GM21723 (cell line): ENCODE measurements at regions not wholly inside any gene's neighbourhood (a gene's known extent, or its start where the extent isn't known, plus 50 kb on each side); places are given as distances from the start of the nearest gene placed in this dataset.

Source experiments
- ATAC-seq: cut with Tn5 transposase; IDR thresholded peaks from one replicate; pipeline ENCODE4 v1.9.1; 2021; ENCODE audit warnings: mild to moderate bottlenecking, moderate library complexity; ENCODE audit not compliant: unreplicated experiment

DNA sequence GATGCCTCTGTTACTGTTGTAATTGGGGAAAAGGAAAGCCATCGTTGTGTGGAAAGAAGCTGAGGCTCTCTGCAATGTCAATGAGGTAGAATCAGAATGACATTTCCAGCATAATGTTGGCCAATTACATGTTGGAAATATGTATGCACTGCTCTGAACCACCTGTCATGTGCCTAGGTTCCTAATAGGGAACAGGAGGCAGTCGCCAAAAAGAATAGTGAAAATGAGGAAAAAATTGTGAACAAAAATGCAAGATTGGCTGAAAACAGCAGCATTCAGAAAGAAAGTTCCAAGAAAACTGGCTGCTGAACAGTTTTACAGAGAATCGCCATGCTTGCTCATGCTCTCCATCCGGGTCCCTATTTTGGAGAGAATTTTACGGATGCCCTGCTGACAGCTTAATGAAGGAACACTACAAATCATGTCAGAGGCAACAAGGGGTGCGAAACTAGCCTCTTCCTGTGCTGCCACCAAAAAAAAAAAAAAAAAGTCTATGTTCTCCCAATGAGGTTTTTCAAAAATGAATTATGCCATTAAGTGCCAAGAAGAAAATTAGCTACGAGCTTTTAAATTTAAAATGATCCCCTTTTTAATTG, 305.9 kb upstream of the ARRDC4 start:
- no peak for ATAC-seq

DNA sequence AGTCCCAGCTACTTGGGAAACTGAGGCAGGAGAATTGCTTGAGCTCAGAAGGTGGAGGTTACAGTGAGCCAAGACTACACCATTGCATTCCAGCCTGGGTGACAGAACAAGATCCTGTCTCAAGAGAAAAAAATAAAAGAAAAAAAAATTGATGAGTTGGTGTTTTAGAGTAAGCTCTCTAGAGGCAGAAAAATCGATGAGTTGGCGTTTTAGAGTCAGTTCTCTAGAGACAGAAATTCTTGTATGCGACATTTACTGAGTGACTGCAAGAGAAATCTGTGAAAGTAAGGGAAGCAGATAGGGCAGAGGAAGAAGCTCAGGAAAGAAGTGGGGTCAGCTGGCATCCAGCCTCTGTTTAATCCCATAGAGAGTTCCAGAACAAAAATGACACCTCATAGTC, 298.7 kb upstream of the ARRDC4 start:
- ATAC-seq, result no peak

DNA sequence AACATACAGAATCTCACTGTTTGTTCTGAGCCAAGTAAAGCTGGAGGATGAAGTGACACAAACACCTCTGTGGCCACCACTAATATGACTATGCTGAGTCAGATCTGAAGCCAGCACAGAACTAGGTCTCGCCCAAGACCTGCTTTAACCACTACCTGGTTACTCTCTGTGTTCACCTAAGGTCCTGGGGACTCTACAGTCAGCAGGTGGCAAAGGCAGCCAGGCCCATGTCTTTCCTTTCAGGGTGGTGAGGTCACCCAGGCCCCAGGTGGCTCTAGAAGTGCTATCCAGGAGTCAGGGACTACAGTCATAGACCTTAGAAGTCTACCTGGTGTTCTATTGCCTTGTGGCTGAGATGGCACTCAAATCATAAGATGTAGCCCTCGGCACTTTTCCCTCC, 287.9 kb upstream of the ARRDC4 start:
- ATAC-seq, result no peak

DNA sequence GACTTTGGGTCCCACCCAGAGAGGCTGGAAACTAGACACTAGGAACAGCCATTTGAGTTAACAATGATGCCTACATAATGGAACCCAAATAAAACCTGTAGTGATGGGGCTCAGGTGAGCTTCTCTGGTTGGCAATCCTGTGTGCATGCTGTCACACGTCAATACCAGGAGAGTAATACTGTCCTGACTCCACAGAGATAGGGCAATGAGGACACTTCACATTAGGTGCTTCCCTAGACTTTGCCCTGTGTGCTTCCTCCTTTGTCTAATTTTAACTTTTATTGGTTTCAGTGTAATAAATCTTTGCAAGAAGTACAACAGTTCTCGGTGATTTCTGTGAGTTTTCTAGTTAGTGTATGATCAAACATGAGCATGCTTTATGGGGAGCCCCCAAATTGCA, 281.8 kb upstream of the ARRDC4 start:
- no peak for ATAC-seq

DNA sequence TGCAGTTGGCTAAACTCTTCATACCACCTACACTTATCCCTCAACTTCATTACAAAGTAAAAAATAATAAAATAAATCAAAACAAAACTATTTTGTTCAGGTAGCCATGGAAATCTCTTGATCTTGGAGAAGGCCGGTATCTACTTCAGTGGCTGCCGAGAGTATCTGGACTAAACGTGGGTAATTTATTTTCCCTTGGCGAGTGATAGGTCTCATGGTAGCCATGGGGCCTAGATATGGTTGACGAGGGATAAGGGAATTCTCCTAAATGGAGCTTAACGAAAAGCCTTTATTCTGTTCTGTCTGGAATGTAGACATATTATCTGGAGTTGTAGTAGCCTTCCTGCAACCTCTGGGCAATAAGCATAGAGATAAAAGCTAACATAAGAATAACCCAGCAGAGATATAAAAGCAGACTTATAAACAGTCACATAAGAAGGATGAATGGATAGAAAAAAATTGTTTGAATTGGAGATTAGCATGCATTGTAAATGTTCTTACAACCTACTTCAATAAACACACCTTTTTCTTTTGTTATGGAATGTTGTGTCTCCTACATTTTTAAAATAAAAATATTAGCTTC, 281.3 kb upstream of the ARRDC4 start:
- ATAC-seq, result no peak

DNA sequence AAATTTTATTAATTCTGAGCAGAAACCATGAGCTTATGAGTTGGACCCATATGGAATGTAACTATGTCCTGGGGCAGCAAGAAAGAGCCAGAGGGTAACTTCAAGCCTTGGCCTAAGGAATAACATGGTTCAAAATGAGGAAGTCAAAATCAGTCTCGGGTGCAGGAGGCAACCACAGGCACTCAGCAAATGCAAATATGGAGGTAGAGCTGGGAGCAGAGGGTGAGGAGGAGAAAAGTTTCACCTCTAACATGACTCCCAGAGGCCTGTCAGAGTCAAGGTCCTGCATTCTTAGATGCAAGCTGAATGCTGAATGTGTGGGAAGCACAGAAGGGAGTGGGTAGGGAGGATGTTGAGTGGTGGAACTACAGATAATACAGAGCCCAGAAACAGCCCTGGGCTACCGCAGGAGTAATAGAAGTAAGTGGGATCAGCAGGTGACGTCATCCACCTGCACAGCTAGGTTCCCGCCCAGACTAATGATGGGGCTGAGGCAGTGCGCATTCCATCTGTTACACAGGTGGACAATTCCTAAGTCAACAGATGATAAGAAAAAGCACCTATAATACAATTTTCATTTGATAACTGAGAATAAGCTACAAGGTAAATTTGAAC, 279.8 kb upstream of the ARRDC4 start:
- no peak for ATAC-seq

DNA sequence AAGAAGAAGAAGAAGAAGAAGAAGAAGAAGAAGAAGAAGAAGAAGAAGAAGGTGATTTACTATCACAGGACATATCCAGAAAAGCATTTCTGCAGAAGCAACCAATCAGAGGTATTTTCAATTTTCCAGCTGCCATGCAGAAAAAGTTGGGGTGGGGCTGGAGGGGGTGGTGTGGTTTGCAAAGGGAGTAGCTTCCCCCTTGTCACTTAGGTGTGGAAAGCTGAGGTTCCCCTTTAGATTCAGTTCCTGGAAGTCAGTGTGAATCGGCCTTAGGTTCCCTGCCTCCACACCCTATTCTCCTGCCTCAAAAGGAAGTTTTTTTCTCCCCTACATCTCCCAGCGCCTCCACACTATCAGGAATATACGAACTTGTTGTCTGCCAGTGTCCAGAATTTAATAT, 276.7 kb upstream of the ARRDC4 start:
- ATAC-seq, result no peak

DNA sequence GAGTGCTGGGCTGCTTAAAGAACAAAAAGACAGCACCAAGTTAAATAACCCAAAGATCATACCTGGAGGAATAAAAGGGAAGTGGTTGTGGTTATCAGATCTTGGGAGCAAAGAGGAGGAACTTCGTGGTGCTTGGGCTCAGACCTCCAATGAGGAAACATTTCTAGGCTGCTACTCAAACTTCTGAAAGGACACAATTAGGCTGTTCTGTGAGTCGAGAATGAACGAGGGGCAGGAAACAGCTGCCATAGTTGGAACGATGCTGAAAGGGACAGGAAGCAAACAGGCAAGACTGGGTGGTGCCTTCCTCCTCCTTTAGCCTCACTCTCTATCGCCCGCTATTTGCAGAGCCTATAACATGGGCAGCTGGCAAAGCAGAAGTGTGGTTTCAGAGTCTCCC, 276.3 kb upstream of the ARRDC4 start:
- ATAC-seq, result no peak

DNA sequence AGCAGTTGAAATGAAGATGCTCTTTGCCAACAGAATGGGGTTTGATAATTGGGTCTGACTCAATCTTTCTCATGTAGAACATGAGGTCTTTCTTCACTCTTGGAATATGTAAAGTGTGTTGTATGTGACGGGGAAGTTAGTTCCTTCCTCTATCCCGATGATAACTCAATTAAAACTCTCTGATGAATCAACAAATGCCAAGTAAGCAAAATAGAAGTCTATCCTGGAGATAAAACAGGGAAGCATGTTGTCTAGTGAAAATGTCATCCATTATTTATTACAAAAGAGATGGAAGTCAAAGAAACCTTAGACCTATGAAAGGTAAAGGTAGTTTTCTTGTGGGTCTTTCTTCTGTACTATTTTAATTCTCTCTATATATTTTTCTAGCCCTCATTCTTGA, 274.2 kb upstream of the ARRDC4 start:
- ATAC-seq, result no peak

DNA sequence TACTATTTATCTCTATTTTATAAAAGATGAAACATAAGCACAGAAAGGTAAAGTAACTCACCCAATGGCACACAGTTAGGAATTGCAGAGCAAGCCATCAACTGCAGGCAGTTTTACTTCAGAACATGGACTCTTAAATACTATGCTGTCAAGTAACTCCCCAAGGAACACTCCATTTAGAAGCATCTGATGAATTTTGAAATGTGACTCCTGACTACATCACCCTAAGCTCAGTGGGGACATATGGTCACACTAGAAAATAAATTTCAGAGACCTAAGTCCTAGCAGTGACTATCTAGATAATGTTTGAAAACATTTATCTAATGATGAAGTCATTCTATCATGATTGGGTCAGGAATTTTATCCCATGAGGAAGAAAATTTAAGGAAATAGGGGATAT, 272.8 kb upstream of the ARRDC4 start:
- ATAC-seq, result no peak

DNA sequence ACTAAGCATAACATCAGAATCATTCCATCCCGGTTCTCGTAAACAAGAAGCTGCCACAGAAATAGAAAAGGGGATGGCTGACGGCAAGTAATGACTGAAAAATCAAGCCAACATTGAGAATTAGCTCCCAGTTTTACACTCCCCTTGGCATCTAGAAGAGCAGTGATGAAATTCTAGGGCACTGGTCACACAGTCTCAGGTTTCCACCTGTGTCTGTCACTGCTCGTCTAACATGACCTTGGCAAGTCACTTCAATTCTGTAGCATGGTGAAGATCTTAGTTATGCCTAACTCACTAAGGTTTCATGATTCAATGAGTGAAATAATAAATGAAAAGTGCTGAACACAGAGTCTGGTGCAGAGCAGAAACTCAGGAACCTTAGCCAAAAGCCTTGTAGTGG, 272.3 kb upstream of the ARRDC4 start:
- no peak for ATAC-seq

DNA sequence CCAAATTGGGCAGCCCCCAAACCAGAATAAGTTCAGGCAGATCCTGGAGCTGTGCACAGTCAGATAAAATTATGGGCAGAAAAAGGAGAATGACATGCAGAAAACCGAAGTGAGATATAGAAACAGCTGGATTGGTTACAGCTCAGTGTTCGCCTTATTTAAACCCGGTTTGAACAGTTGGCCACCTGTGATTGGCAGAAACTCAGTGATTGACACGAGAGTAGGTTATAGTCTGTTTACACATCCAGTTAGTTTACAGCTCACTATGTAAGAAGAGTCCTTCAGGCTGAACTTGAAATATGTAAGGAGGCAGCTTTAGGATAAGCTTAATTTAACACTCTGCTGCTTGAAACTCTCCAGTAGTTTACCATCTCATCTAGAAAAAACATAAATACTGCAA, 271.6 kb upstream of the ARRDC4 start:
- ATAC-seq, result no peak

DNA sequence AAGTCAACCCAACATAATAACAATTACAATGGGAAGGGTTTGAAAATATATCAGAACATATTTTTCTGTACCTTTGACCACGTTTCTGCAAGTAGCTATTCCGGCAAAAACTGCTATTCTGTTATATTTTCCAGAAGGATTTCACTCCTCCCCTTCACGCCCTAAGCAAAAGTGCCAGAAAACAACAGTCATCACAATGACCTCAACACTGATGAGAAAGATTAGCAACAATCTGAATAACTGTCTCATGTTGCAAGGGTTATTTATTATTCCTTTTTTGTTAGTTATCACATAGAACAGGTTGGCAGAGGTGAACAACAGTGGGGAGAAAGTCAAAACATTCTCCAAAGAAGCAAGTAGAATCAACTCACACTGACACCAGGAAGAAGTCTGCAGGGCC, 269.4 kb upstream of the ARRDC4 start:
- ATAC-seq, result no peak

DNA sequence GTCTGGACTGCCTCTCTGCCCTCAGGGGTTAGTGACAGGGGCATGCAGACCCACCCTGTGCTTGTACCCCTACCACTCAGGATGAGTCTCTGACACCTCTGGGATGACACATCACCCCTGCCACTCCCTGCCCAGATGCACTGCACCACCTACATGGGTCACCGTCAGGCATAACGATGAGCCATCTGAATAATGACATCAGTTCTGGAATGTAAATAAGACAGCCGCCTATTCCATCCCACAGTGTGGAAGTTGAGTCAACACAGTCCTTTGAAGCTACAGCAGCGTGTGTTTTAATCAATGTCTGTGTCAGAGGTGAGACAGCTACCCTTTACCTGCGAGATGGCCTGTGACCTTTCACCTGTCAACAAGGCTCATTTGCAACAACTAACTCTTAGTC, 268.7 kb upstream of the ARRDC4 start:
- ATAC-seq, result no peak

DNA sequence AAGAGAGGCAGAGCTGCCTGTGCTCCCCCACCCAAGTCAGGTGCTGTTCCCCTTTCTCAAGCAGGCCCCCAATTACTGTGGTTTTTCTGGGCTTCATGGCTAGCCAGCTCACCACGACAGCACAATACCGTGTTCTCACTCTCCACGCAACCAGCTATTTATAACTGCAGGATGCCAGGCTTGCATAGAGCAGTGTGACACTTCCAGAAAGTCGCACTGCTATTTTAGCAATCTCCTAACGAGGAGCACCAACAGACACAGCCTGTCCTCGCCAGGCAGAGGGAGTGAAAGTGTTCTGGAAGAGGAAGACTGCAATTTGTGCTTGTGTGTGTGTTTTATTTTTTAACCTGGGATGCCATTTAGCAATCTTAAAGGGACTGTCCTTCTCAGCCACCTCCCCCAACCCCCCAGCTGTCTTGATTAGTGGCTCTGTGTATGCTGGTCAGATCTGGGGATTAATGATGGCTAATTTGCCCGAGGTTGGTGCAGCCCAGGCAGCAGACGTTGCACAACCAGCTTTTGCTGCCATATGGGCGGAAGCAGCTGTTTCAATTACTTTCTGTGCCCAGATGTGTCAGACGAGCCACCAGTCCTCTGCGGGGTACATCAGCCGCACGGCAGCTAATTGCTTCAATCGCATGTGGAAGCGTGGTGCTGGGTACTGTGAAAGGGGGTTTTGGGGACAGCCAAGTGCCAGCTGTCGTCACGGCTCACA, 268.0 kb upstream of the ARRDC4 start:
- no peak for ATAC-seq

DNA sequence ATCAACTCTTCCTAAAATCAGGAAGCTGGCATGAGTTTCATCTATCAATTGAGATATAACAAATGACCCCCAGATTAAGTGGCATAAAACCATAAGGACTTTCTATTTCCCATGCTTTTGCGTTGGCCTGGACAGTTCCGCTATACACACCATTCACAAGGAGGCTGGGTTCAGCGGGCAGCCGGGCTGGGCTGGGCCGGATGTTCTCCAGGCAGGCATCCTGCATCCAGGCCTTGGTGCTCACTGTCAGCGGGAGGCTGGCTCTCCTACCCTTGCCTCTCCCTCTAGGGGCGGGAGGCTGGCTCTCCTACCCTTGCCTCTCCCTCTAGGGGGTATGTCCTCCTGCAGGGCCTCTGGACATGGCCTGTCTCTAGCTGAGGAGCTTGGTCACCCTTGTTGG, 266.0 kb upstream of the ARRDC4 start:
- ATAC-seq, result no peak

DNA sequence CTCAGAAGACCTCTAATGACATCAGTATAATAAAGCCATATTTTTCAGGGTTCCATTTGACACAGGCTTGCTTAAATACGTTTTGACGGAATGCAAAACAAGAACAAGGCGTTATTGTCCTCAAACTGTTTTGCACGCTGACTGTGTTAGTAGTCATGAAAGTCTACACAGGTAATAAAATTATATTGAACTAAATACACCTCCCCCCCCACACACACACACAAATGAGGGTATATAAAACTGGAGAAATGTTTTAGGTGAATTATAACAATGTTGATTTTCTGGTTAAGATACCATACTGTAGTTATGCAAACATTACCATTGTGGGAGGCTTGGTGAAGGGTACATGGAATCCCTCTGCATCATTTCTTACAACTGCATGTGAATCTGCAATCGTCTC, 257.1 kb upstream of the ARRDC4 start:
- ATAC-seq, result no peak

DNA sequence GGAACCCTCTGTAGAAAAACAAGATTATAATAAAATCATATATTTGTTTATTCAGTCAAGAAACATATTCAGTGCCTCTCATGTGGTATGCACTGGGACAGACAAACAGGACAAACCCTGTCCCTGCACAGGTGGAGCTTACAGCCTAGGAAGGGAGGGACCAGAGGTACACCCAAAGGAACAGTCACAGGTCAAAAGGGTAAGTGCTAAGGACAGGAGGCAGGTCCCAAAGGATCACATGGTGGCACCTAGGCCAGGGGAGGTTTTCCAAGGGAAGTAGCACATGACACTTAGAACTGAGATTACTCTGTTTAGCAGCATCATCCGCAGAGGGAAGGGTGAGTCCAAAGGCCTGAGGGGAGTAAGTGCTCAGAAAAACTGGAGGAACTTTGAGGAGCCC, 254.4 kb upstream of the ARRDC4 start:
- no peak for ATAC-seq

DNA sequence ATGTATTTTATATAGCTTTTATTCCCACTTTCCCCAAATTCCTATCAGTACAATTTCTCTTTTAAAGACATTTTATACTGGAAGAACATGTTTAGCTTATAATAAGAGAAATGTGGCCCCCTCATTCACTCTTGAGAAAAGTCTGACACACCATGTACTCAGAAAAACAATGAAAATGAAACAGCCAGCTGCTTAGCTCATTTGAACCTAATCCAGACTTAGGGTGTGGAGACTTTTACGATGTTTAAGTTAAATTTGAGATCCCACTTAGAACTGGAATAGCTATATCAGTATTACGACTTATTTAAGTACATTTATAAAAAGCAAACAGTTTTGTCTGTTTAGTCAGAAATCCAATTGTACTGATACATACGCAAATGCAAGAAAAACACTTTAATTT, 252.3 kb upstream of the ARRDC4 start:
- no peak for ATAC-seq

DNA sequence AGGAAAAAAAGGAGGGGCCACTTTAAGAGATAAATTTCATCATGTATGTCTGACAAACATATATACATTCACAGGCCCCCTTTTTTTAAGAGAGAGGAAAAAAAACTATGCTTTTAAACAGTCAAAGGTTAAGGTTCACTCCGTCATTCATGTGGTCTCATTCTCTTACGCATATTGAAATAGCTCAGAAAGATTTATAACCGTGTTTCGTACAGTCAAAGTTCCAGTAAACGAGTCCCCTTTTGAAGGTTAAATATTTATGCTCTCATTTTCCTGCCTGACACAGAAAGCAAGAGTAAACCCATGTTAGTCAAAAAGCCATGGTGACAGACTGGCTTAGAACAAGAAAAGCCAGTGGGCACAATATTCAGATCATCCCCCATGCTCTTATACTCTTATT, 248.0 kb upstream of the ARRDC4 start:
- ATAC-seq, result no peak

DNA sequence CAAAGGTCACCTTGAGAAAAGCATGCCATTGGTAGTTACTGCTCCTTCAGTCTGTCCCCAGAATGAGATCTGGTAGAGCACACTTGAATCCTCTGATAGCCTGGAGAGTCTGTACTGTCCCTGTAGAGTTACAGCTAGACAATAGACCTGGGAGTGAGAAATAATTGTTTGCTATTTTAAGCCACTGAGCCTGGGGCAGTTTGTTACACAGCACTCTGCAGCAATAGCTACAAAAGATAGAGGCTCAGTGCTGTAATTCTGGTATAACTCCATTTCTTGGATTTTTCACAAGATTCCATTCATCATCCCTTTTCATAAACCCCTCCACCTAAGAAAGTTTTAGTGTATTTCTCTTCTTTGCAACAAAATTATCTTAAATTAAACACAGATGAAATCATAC, 242.7 kb upstream of the ARRDC4 start:
- no peak for ATAC-seq

DNA sequence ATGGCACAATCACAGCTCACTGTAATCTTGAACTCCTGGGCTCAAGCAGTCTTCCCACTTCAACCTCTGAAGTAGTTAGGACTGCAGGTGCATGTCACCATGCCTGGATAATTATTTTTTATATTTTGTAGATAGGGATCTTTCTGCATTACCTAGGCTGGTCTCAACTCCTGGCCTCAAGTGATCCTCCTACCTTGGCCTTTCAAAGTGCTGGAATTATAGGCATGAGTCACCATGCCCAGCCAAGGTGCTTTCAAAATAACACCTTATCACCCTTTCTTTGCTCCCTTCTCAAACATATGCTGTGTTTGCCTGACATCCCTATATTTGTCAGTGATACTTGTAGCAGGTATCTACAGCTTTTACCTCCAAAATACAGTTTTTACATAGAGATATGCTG, 242.0 kb upstream of the ARRDC4 start:
- ATAC-seq, result no peak
